HepG2 (cell line): ENCODE measurements at regions not wholly inside any gene's neighbourhood (a gene's known extent, or its start where the extent isn't known, plus 50 kb on each side); places are given as distances from the start of the nearest gene placed in this dataset.

ENCODE experiments used
- BCL3 ChIP-seq: sonication (generic); formaldehyde crosslinking; IDR thresholded peaks from 2 replicates; pipeline ENCODE4 v1.5.1; 2020; ENCODE audit warnings: mild to moderate bottlenecking, missing genetic modification reagents, moderate library complexity
- EEA1 ChIP-seq: sonication (generic); formaldehyde crosslinking; IDR thresholded peaks from 2 replicates; pipeline ENCODE4 v1.5.1; 2020; ENCODE audit warnings: mild to moderate bottlenecking, missing genetic modification reagents, borderline replicate concordance
- HDAC2 ChIP-seq: sonication (generic); formaldehyde crosslinking; IDR thresholded peaks from 2 replicates; pipeline ENCODE4 v1.4.0; 2020; ENCODE audit warnings: missing genetic modification reagents
- ISX ChIP-seq: sonication (generic); formaldehyde crosslinking; conservative IDR thresholded peaks from 2 replicates; pipeline ENCODE4 v1.5.0; 2020; ENCODE audit warnings: missing genetic modification reagents
- KDM3A ChIP-seq: IDR thresholded peaks from 2 replicates; pipeline ENCODE4 v1.6.1; 2018; ENCODE audit warnings: low read depth, missing compliant biosample characterization
- MTA1 ChIP-seq: sonication (generic); formaldehyde crosslinking; IDR thresholded peaks from 2 replicates; pipeline ENCODE4 v1.4.0; 2020; ENCODE audit warnings: missing genetic modification reagents, mild to moderate bottlenecking, borderline replicate concordance
- MTF1 ChIP-seq: sonication (generic); formaldehyde crosslinking; IDR thresholded peaks from 2 replicates; pipeline ENCODE4 v1.5.0; 2020; ENCODE audit warnings: missing genetic modification reagents
- MYC ChIP-seq: sonication (generic); formaldehyde crosslinking; IDR thresholded peaks from 2 replicates; pipeline ENCODE4 v1.9.0; 2021; ENCODE audit warnings: missing genetic modification reagents, borderline replicate concordance
- NFYB ChIP-seq: sonication (generic); formaldehyde crosslinking; IDR thresholded peaks from 2 replicates; pipeline ENCODE4 v1.4.0; 2020; ENCODE audit warnings: missing genetic modification reagents
- TOPORS ChIP-seq: sonication (generic); formaldehyde crosslinking; IDR thresholded peaks from 2 replicates; pipeline ENCODE4 v1.8.0; 2023; ENCODE audit warnings: mild to moderate bottlenecking, missing genetic modification reagents
- ZBTB20 ChIP-seq: sonication (generic); formaldehyde crosslinking; IDR thresholded peaks from 2 replicates; pipeline ENCODE4 v1.8.1; 2023; ENCODE audit warnings: missing genetic modification reagents, low read depth, mild to moderate bottlenecking, borderline replicate concordance
- ZMYM3 ChIP-seq: sonication (generic); formaldehyde crosslinking; IDR thresholded peaks from 2 replicates; pipeline ENCODE4 v1.5.1; 2020; ENCODE audit warnings: mild to moderate bottlenecking, missing genetic modification reagents
- ZNF20 ChIP-seq: sonication (generic); formaldehyde crosslinking; IDR thresholded peaks from 2 replicates; pipeline ENCODE4 v1.4.0; 2020; ENCODE audit warnings: mild to moderate bottlenecking, moderate library complexity, missing genetic modification reagents
- ZNF274 ChIP-seq: sonication (generic); formaldehyde crosslinking; IDR thresholded peaks from 2 replicates; pipeline ENCODE4 v1.5.1; 2020; ENCODE audit warnings: mild to moderate bottlenecking, missing genetic modification reagents
- ZNF530 ChIP-seq: sonication (generic); formaldehyde crosslinking; IDR thresholded peaks from 2 replicates; pipeline ENCODE4 v1.5.0; 2020; ENCODE audit warnings: low read depth, mild to moderate bottlenecking, missing genetic modification reagents
- ZNF556 ChIP-seq: sonication (generic); formaldehyde crosslinking; IDR thresholded peaks from 2 replicates; pipeline ENCODE4 v1.4.0; 2020; ENCODE audit warnings: mild to moderate bottlenecking, missing genetic modification reagents, borderline replicate concordance
- ZNF782 ChIP-seq: sonication (generic); formaldehyde crosslinking; IDR thresholded peaks from 2 replicates; pipeline ENCODE4 v1.4.0; 2020; ENCODE audit warnings: missing genetic modification reagents, mild to moderate bottlenecking, borderline replicate concordance
- TF ChIP-seq, protein P1 (sequence below): sonication (generic); formaldehyde crosslinking; IDR thresholded peaks from 2 replicates; pipeline ENCODE4 v1.4.0; 2020; ENCODE audit warnings: mild to moderate bottlenecking, missing genetic modification reagents
- TF ChIP-seq, protein P2 (sequence below): sonication (generic); formaldehyde crosslinking; IDR thresholded peaks from 2 replicates; pipeline ENCODE4 v1.4.0; 2020; ENCODE audit warnings: missing genetic modification reagents, borderline replicate concordance
- TF ChIP-seq, protein P3 (sequence below): sonication (generic); formaldehyde crosslinking; IDR thresholded peaks from 2 replicates; pipeline ENCODE4 v1.4.0; 2020; ENCODE audit warnings: missing genetic modification reagents

DNA sequence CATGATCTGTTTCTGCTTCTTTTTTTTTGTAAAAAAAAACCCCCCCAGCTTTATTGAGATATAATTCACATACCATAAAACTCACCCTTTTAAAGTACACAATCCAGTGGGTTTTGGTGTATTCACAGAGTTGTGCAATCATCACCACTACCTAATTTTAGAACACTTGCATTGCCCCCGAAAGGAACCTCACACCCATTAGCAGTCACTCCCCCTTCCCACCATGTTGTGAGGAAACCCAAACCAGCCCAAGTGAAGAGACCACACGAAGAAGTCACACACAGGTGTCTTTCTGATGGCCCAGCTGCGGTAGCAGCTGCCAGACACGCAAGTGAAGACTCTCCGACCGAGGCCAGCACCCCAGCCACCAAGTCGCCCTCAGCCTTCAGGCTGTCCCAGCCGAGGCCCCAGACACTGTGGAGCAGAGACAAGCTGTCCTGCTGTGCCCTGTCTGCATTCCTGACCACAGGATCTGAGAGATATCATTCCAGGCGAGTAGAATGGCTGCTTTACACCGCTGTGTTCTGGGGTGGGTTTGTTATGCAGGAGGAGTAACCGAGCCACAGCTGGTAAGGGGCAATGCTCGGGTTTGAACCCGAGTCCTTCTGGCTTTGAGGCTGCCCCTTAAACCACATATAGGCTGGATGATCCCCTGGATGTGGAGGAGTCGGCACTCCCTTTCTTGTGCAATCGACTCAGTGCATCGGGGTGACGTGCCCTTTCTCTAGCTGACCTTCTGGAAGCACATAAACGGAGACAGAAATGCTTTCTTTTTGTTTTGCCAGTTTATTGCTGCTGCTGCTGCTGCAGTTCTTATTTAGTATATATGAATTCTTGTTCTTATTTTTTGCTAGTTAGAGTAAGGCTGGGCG, 59.1 kb upstream of the PTPN1 start (continued):
- TF ChIP-seq HDAC2 (CRISPR knock-in tag) (peak; percentile 46; the same call in 1 of the 2 replicates), NFYB (CRISPR knock-in tag) (no peak), ZNF556 (CRISPR knock-in tag) (0 out of 2 replicates have a peak, but pooled peaks have one; percentile 64), ZMYM3 (CRISPR knock-in tag) (peak; percentile 89), ZBTB20 (no peak), ZNF20 (CRISPR knock-in tag) (no peak), BCL3 (peak; percentile 80; the same call in 1 of the 2 replicates), MTF1 (CRISPR knock-in tag) (no peak), MTA1 (CRISPR knock-in tag) (no peak; the same call in 1 of the 2 replicates), MYC (CRISPR knock-in tag) (peak; percentile 29; the same call in 1 of the 2 replicates), EEA1 (CRISPR knock-in tag) (no peak), ZNF782 (CRISPR knock-in tag) (no peak; the same call in 1 of the 2 replicates), KDM3A (CRISPR knock-in tag) (peak; percentile 78; the same call in 1 of the 2 replicates), TOPORS (CRISPR knock-in tag) (0 out of 2 replicates have a peak, but pooled peaks have one; percentile 31), ZNF530 (CRISPR knock-in tag) (no peak), ZNF274 (CRISPR knock-in tag) (0 out of 2 replicates have a peak, but pooled peaks have one; percentile 50), ISX (no peak)
- TF ChIP-seq, protein P1, sequence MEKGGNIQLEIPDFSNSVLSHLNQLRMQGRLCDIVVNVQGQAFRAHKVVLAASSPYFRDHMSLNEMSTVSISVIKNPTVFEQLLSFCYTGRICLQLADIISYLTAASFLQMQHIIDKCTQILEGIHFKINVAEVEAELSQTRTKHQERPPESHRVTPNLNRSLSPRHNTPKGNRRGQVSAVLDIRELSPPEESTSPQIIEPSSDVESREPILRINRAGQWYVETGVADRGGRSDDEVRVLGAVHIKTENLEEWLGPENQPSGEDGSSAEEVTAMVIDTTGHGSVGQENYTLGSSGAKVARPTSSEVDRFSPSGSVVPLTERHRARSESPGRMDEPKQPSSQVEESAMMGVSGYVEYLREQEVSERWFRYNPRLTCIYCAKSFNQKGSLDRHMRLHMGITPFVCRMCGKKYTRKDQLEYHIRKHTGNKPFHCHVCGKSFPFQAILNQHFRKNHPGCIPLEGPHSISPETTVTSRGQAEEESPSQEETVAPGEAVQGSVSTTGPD (CRISPR knock-in tag) = 0 out of 2 replicates have a peak, but pooled peaks have one; percentile 60
- TF ChIP-seq, protein P2, sequence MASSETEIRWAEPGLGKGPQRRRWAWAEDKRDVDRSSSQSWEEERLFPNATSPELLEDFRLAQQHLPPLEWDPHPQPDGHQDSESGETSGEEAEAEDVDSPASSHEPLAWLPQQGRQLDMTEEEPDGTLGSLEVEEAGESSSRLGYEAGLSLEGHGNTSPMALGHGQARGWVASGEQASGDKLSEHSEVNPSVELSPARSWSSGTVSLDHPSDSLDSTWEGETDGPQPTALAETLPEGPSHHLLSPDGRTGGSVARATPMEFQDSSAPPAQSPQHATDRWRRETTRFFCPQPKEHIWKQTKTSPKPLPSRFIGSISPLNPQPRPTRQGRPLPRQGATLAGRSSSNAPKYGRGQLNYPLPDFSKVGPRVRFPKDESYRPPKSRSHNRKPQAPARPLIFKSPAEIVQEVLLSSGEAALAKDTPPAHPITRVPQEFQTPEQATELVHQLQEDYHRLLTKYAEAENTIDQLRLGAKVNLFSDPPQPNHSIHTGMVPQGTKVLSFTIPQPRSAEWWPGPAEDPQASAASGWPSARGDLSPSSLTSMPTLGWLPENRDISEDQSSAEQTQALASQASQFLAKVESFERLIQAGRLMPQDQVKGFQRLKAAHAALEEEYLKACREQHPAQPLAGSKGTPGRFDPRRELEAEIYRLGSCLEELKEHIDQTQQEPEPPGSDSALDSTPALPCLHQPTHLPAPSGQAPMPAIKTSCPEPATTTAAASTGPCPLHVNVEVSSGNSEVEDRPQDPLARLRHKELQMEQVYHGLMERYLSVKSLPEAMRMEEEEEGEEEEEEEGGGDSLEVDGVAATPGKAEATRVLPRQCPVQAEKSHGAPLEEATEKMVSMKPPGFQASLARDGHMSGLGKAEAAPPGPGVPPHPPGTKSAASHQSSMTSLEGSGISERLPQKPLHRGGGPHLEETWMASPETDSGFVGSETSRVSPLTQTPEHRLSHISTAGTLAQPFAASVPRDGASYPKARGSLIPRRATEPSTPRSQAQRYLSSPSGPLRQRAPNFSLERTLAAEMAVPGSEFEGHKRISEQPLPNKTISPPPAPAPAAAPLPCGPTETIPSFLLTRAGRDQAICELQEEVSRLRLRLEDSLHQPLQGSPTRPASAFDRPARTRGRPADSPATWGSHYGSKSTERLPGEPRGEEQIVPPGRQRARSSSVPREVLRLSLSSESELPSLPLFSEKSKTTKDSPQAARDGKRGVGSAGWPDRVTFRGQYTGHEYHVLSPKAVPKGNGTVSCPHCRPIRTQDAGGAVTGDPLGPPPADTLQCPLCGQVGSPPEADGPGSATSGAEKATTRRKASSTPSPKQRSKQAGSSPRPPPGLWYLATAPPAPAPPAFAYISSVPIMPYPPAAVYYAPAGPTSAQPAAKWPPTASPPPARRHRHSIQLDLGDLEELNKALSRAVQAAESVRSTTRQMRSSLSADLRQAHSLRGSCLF (CRISPR knock-in tag) = no peak
- TF ChIP-seq, protein P3, sequence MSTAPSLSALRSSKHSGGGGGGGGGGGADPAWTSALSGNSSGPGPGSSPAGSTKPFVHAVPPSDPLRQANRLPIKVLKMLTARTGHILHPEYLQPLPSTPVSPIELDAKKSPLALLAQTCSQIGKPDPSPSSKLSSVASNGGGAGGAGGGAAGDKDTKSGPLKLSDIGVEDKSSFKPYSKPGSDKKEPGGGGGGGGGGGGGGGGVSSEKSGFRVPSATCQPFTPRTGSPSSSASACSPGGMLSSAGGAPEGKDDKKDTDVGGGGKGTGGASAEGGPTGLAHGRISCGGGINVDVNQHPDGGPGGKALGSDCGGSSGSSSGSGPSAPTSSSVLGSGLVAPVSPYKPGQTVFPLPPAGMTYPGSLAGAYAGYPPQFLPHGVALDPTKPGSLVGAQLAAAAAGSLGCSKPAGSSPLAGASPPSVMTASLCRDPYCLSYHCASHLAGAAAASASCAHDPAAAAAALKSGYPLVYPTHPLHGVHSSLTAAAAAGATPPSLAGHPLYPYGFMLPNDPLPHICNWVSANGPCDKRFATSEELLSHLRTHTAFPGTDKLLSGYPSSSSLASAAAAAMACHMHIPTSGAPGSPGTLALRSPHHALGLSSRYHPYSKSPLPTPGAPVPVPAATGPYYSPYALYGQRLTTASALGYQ = no peak
